Endothelial cell of umbilical vein (primary cell): ENCODE measurements at regions not wholly inside any gene's neighbourhood (a gene's known extent, or its start where the extent isn't known, plus 50 kb on each side); places are given as distances from the start of the nearest gene placed in this dataset.

Experiments used
- CTCF ChIP-seq, 2 donors: IDR thresholded peaks; 1 replicate in 1 of 2; 2 replicates in 1 of 2; pipeline ENCODE4 v1.5.1; 2011; ENCODE audit warnings: low read length in 2 of 2, mild to moderate bottlenecking in 2 of 2, moderate library complexity in 2 of 2, control low read depth in 1 of 2, inconsistent platforms in 1 of 2, low read depth in 1 of 2; ENCODE audit not compliant: insufficient read depth in 1 of 2; ENCODE audit errors: extremely low read depth in 1 of 2
- FOS ChIP-seq: IDR thresholded peaks from 2 replicates; pipeline ENCODE4 v1.6.1; 2011; ENCODE audit warnings: mild to moderate bottlenecking, low read length, moderate library complexity, borderline replicate concordance; ENCODE audit not compliant: insufficient read depth
- GATA2 ChIP-seq: IDR thresholded peaks from 2 replicates; pipeline ENCODE4 v1.7.0; 2011; ENCODE audit warnings: low read depth, mild to moderate bottlenecking, moderate library complexity, mixed read lengths, low read length; ENCODE audit not compliant: insufficient read length, insufficient read depth
- JUN ChIP-seq: IDR thresholded peaks from 2 replicates; pipeline ENCODE4 v1.6.1; 2011; ENCODE audit warnings: borderline replicate concordance, low read depth; ENCODE audit not compliant: insufficient read length, insufficient read depth
- MYC ChIP-seq: IDR thresholded peaks from one replicate; pipeline ENCODE4 v1.6.1; 2011; ENCODE audit warnings: mild to moderate bottlenecking, low read depth, low read length
- POLR2A ChIP-seq: IDR thresholded peaks from 2 replicates; pipeline ENCODE4 v1.6.1; 2012; ENCODE audit warnings: low read depth, mild to moderate bottlenecking, control low read depth, low read length
- POLR2AphosphoS5 ChIP-seq: IDR thresholded peaks from 2 replicates; pipeline ENCODE4 v1.6.1; 2012; ENCODE audit warnings: low read depth, mild to moderate bottlenecking, control low read depth, low read length, moderate library complexity; ENCODE audit not compliant: insufficient read depth

GRCh38 chr5:173670130-173670651 is 53.7 kb upstream of the BOD1 start:
- no peak for TF ChIP-seq CTCF (IDR thresholded peaks at IDR 0.05; ENCODE audit: extremely low read depth in 1 of 2, insufficient read depth in 1 of 2, low read depth in 1 of 2, low read length in 2 of 2)
- TF ChIP-seq MYC: no peak
- no peak for TF ChIP-seq POLR2A
- TF ChIP-seq JUN: no peak
- no peak for TF ChIP-seq FOS
- TF ChIP-seq POLR2AphosphoS5: no peak
- no peak for TF ChIP-seq GATA2
